NCI-H510A (cell line): ENCODE measurements at regions not wholly inside any gene's neighbourhood (a gene's known extent, or its start where the extent isn't known, plus 50 kb on each side); places are given as distances from the start of the nearest gene placed in this dataset.
"Not testable (repeated sequence)": the region's sequence is repeated elsewhere in the genome, so short reads cannot be mapped to it uniquely, and the experiment has no call there.

Experiments used
- DNase-seq: peaks from one replicate; lab custom pipeline; 2025; lab: John Stamatoyannopoulos, UW

- peak; percentile 17 for DNase-seq
Observed at GRCh38 chr2:18311420-18312195, 248.8 kb downstream of the RDH14 start.

- no peak for DNase-seq
Observed at GRCh38 chr2:18309627-18310026, 250.8 kb downstream of the RDH14 start.

- DNase-seq = no peak
Observed at GRCh38 chr2:18309188-18309587, 251.3 kb downstream of the RDH14 start.

- DNase-seq = no peak
Observed at GRCh38 chr2:18304849-18305248, 255.6 kb downstream of the RDH14 start.

- no peak for DNase-seq
Observed at GRCh38 chr2:18301421-18302139, 258.9 kb downstream of the RDH14 start.

GRCh38 chr2:18299423-18300212, 260.8 kb downstream of the RDH14 start:
- no peak for DNase-seq

GRCh38 chr2:18297534-18298058, 262.9 kb downstream of the RDH14 start:
- no peak for DNase-seq

GRCh38 chr2:18290386-18290785, 270.1 kb downstream of the RDH14 start:
- DNase-seq = no peak

GRCh38 chr2:18286897-18287296, 273.6 kb downstream of the RDH14 start:
- no peak for DNase-seq

- no peak for DNase-seq
Observed at GRCh38 chr2:18284331-18284730, 276.1 kb downstream of the RDH14 start.

- DNase-seq = no peak
Observed at GRCh38 chr2:18282026-18282425, 278.4 kb downstream of the RDH14 start.

GRCh38 chr2:18276583-18277075, 283.8 kb downstream of the RDH14 start:
- DNase-seq = no peak

GRCh38 chr2:18273205-18273604, 287.2 kb downstream of the RDH14 start:
- no peak for DNase-seq

GRCh38 chr2:18272148-18272494, 288.3 kb downstream of the RDH14 start:
- DNase-seq = no peak

- no peak for DNase-seq
Observed at GRCh38 chr2:18271370-18272147, 288.9 kb downstream of the RDH14 start.

- DNase-seq = no peak
Observed at GRCh38 chr2:18268400-18268799, 292.1 kb downstream of the RDH14 start.

- DNase-seq = no peak
Observed at GRCh38 chr2:18267501-18267900, 293.0 kb downstream of the RDH14 start.

GRCh38 chr2:18266699-18267098, 293.8 kb downstream of the RDH14 start:
- not testable (repeated sequence) for DNase-seq

- no peak for DNase-seq
Observed at GRCh38 chr2:18265614-18266586, 294.6 kb downstream of the RDH14 start.

GRCh38 chr2:18262601-18263000, 297.9 kb downstream of the RDH14 start:
- DNase-seq = no peak
